Endothelial cell (in vitro differentiated cells): ENCODE measurements at regions not wholly inside any gene's neighbourhood (a gene's known extent, or its start where the extent isn't known, plus 50 kb on each side); places are given as distances from the start of the nearest gene placed in this dataset.
"Not testable (repeated sequence)": the region's sequence is repeated elsewhere in the genome, so short reads cannot be mapped to it uniquely, and the experiment has no call there.

Experiments used
- DNase-seq: peaks from one replicate; pipeline ENCODE4 v3.0.0; 2021; ENCODE audit warnings: low spot score
- H3K27ac Mint-ChIP-seq: one replicate; pipeline ENCODE4 v1.8.0; 2021; ENCODE audit warnings: mixed read lengths, inconsistent platforms; ENCODE audit not compliant: unreplicated experiment
- H3K27me3 Mint-ChIP-seq: one replicate; pipeline ENCODE4 v1.8.0; 2021; ENCODE audit warnings: mild to moderate bottlenecking, moderate library complexity, mixed read lengths, inconsistent platforms; ENCODE audit not compliant: unreplicated experiment
- H3K36me3 Mint-ChIP-seq: one replicate; pipeline ENCODE4 v1.8.0; 2021; ENCODE audit warnings: mild to moderate bottlenecking, low read depth, mixed read lengths, inconsistent platforms; ENCODE audit not compliant: unreplicated experiment
- H3K4me1 Mint-ChIP-seq: one replicate; pipeline ENCODE4 v1.8.0; 2021; ENCODE audit warnings: mild to moderate bottlenecking, mixed read lengths, inconsistent platforms; ENCODE audit not compliant: unreplicated experiment
- H3K4me3 Mint-ChIP-seq: one replicate; pipeline ENCODE4 v1.8.0; 2021; ENCODE audit warnings: mild to moderate bottlenecking, mixed read lengths, inconsistent platforms; ENCODE audit not compliant: unreplicated experiment
- H3K9me3 Mint-ChIP-seq: one replicate; pipeline ENCODE4 v1.8.0; 2021; ENCODE audit warnings: mixed read lengths, inconsistent platforms; ENCODE audit not compliant: unreplicated experiment
- CTCF ChIP-seq: fragments of 200-600 bp; sonication (generic); IDR thresholded peaks from one replicate; pipeline ENCODE4 v1.5.0; 2021; ENCODE audit warnings: antibody characterized with exemption; ENCODE audit not compliant: unreplicated experiment

- H3K9me3 Mint-ChIP-seq: no peaks in the 10 kb centered on the region
These were observed 674.5 kb downstream of the SH3BGRL start for GRCh38 chrX:81876437-81876836.

GRCh38 chrX:81890521-81890920 is 688.6 kb downstream of the SH3BGRL start:
- Mint-ChIP-seq H3K9me3 (no peaks in the 10 kb centered on the region), H3K36me3 (no peaks in the 10 kb centered on the region), H3K27me3 (no peaks in the 10 kb centered on the region), H3K27ac (no peak overlapping the region), H3K4me1 (no peaks in the 10 kb centered on the region), H3K4me3 (no peak overlapping the region)
- DNase-seq: no peak
- no peak for TF ChIP-seq CTCF

More at GRCh38 chrX:81876437-81876836, 674.5 kb downstream of the SH3BGRL start:
- Mint-ChIP-seq H3K36me3 (no peaks in the 10 kb centered on the region), H3K4me3 (no peak overlapping the region), H3K27ac (no peak overlapping the region), H3K27me3 (no peaks in the 10 kb centered on the region), H3K4me1 (no peaks in the 10 kb centered on the region)
- no peak for TF ChIP-seq CTCF
- no peak for DNase-seq

GRCh38 chrX:81900522-81900921 is 698.6 kb downstream of the SH3BGRL start:
- DNase-seq: no peak
- no peak for TF ChIP-seq CTCF
- Mint-ChIP-seq H3K9me3 (no peaks in the 10 kb centered on the region), H3K27me3 (no peaks in the 10 kb centered on the region), H3K36me3 (no peaks in the 10 kb centered on the region), H3K4me1 (no peaks in the 10 kb centered on the region), H3K27ac (no peak overlapping the region), H3K4me3 (no peak overlapping the region)

DNA sequence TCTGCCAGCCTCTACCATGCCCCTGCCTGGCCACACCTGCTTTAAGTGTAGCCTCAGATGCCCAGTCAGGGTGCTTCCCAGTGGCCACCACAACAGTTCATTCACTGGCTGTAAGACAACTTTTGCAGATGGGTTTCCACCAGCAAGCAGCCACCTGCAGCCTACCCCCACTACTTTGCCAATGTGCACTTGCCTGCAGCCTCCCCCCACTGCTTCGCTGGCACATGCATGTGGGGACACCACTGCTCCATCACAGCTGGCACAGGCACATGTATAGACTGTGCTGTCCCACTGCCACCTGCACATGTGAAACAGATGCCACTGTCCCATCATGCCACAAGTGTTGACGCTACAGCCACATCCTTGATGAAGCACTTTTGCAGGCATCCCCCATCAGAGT is 723.9 kb downstream of the SH3BGRL start:
- no peak overlapping the region for H3K27ac Mint-ChIP-seq
- no peaks in the 10 kb centered on the region for H3K4me1 Mint-ChIP-seq
- no peak for TF ChIP-seq CTCF
- H3K27me3 Mint-ChIP-seq: peaks cover 1% of the 10 kb centered on the region
- no peaks in the 10 kb centered on the region for H3K36me3 Mint-ChIP-seq
- no peak overlapping the region for H3K4me3 Mint-ChIP-seq
- DNase-seq: no peak
- no peaks in the 10 kb centered on the region for H3K9me3 Mint-ChIP-seq

DNA sequence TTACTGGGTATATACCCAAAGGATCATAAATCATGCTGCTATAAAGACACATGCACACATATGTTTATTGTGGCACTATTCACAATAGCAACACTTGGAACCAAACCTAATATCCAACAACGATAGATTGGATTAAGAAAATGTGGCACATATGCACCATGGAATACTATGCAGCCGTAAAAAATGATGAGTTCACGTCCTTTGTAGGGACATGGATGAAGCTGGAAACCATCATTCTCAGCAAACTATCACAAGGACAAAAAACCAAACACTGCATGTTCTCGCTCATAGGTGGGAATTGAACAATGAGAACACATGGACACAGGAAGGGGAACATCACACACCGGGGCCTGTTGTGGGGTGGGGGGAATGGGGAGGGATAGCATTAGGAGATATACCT is 744.0 kb downstream of the SH3BGRL start:
- not testable (repeated sequence) for H3K4me1 Mint-ChIP-seq, H3K27ac Mint-ChIP-seq, H3K9me3 Mint-ChIP-seq, H3K4me3 Mint-ChIP-seq, H3K36me3 Mint-ChIP-seq, H3K27me3 Mint-ChIP-seq, DNase-seq

DNA sequence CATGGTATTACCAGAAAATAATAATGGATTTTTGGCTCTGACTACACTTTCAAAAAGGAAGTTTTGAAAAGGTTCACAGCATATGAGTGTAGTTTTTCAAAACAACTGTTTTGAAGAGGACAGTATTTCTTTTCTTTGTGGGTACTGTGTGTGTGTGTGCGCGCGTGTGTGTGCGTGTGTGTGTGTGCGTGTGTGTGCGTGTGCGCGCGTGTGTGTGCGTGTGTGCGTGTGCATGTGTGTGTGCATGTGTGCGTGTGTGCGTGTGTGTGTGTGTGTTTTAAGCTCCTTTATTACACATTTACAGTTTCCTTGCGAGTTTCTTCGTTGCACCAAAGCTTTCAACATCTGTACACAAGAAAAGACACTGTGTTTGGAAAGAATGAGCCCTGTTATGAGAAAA is 755.4 kb downstream of the SH3BGRL start:
- H3K36me3 Mint-ChIP-seq: no peaks in the 10 kb centered on the region
- H3K4me1 Mint-ChIP-seq: no peaks in the 10 kb centered on the region
- no peaks in the 10 kb centered on the region for H3K27me3 Mint-ChIP-seq
- no peaks in the 10 kb centered on the region for H3K9me3 Mint-ChIP-seq
- H3K4me3 Mint-ChIP-seq: no peak overlapping the region
- no peak for TF ChIP-seq CTCF
- no peak overlapping the region for H3K27ac Mint-ChIP-seq
- DNase-seq: no peak
